GM18867 (cell line): ENCODE measurements at regions not wholly inside any gene's neighbourhood (a gene's known extent, or its start where the extent isn't known, plus 50 kb on each side); places are given as distances from the start of the nearest gene placed in this dataset.
A peak's percentile ranks its signal among the peaks of the same experiment; 100 is the strongest.

Experiments
- ATAC-seq: cut with Tn5 transposase; IDR thresholded peaks from one replicate; pipeline ENCODE4 v1.9.1; 2021; ENCODE audit warnings: mild to moderate bottlenecking, moderate library complexity; ENCODE audit not compliant: unreplicated experiment

- ATAC-seq: peak; percentile 83
Observed at GRCh38 chr9:3732077-3733038, 206.6 kb upstream of the RFX3 start.

- peak; percentile 54 for ATAC-seq
Observed at GRCh38 chr9:3730511-3730922, 204.7 kb upstream of the RFX3 start.

- no peak for ATAC-seq
Observed at GRCh38 chr9:3721096-3721495, 195.3 kb upstream of the RFX3 start.

GRCh38 chr9:3719286-3719685, 193.5 kb upstream of the RFX3 start:
- no peak for ATAC-seq

- no peak for ATAC-seq
Observed at GRCh38 chr9:3716415-3716814, 190.6 kb upstream of the RFX3 start.

GRCh38 chr9:3708751-3709150, 182.9 kb upstream of the RFX3 start:
- ATAC-seq: no peak

- ATAC-seq: no peak
Observed at GRCh38 chr9:3704890-3705289, 179.1 kb upstream of the RFX3 start.

GRCh38 chr9:3700772-3701171, 175.0 kb upstream of the RFX3 start:
- no peak for ATAC-seq

GRCh38 chr9:3699883-3700282, 174.1 kb upstream of the RFX3 start:
- ATAC-seq: no peak

GRCh38 chr9:3698531-3698930, 172.7 kb upstream of the RFX3 start:
- no peak for ATAC-seq

- no peak for ATAC-seq
Observed at GRCh38 chr9:3698076-3698475, 172.3 kb upstream of the RFX3 start.

GRCh38 chr9:3696368-3696767, 170.6 kb upstream of the RFX3 start:
- ATAC-seq: no peak

- no peak for ATAC-seq
Observed at GRCh38 chr9:3692606-3693005, 166.8 kb upstream of the RFX3 start.

GRCh38 chr9:3689555-3689954, 163.8 kb upstream of the RFX3 start:
- ATAC-seq: no peak

GRCh38 chr9:3687145-3687544, 161.3 kb upstream of the RFX3 start:
- ATAC-seq: no peak

GRCh38 chr9:3682186-3682585, 156.4 kb upstream of the RFX3 start:
- no peak for ATAC-seq

- ATAC-seq: no peak
Observed at GRCh38 chr9:3677541-3677940, 151.7 kb upstream of the RFX3 start.

- no peak for ATAC-seq
Observed at GRCh38 chr9:3676766-3677165, 151.0 kb upstream of the RFX3 start.

GRCh38 chr9:3675946-3676345, 150.1 kb upstream of the RFX3 start:
- no peak for ATAC-seq

- ATAC-seq: no peak
Observed at GRCh38 chr9:3674561-3674960, 148.8 kb upstream of the RFX3 start.

- ATAC-seq: no peak
Observed at GRCh38 chr9:3672399-3672798, 146.6 kb upstream of the RFX3 start.

GRCh38 chr9:3664044-3664443, 138.2 kb upstream of the RFX3 start:
- ATAC-seq: no peak

GRCh38 chr9:3662671-3663070, 136.9 kb upstream of the RFX3 start:
- no peak for ATAC-seq
